ENCODE measurements at regions not wholly inside any gene's neighbourhood (a gene's known extent, or its start where the extent isn't known, plus 50 kb on each side); places are given as distances from the start of the nearest gene placed in this dataset.
"Not testable (repeated sequence)": the region's sequence is repeated elsewhere in the genome, so short reads cannot be mapped to it uniquely, and the experiment has no call there.

DNA sequence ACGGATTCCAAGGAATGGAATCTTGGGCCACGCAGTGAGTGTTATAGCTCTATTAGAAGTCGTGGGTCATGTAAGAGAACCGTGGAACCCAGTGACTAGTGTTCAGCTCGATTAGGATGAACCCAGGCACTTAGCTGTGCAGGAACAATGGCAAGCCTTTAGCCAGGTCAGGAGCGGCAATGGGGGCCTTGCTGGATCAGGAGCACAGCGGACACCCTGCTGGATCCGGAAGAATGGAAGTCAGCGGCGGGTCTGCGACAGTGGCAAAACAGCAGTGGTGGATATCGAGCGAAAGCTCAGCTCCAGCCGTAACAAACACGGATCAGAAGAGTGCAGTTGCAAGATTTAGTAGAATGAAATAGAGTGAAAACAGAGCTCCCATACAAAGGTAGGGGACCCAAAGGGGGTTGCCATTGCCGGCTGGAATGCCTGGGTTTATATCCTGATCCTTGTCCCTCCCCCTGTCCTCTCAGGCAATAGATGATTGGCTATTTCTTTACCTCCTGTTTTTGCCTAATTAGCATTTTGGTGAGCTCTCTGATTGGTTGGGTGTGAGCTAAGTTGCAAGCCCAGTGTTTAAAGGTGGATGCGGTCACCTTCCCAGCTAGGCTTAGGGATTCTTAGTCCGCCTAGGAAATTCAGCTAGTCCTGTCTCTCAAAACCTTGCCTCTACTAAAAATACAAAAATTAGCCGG is 618.3 kb upstream of the CBLB start:
- not testable (repeated sequence) for DNase-seq

DNA sequence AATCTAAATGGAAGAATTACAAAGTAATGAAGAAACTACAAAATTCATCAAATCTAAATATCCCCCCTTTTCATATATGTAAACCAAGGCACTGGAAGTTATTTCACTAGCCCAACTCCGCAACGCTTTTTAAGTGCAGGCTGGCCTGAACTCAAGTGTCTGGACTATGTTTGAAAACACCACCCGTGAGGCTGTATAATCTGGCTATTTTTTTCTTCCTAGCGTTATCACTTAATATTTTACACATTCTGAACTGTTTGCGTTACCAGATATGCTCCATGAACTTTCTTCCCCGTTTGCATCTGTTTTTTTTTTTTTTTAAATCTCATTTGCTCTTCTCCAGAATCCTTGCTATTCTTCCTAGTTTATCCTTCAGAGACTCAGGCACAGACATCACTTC is 619.5 kb upstream of the CBLB start:
- no peak for DNase-seq

DNA sequence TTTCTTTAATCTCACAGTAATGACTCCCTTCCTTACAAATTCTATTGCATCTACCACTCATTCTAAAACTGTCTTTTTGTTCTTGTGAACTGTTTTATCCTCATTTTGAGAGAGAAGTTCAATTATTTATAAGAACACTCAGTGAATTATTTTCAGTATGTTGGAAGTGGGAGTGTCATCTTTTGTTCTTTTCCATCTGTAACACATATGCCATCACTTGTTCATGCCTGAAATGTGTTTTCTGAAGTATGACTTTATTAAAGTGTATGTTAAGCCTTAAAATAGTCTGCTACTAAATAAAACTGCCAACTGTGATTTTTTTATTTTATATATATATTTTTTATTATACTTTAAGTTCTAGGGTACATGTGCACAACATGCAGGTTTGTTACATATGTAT is 623.0 kb upstream of the CBLB start:
- DNase-seq: no peak

DNA sequence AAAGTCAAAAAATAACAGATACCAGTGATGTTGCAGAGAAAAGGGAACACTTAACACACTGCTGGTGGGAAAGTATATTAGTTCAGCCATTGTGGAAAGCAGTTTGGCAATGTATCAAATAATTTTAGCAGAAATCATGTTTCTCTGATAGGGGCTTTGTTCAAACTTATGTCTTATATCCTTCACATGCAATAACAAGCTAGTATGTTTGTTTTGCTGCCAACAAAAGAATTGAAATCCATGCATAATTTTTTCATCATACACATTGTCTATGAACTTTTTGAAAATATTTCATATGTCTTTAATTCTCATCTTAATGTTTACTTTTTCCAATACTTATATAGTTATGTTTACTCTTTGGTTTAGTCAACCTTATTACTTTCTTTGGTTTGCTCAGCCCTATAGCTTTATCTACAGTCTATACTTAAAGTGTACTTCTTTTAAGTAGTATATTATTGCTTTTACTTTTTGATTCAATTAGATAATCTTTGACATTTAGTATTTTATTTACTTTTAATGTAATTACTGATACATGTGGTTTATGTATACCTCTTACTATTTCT is 639.6 kb upstream of the CBLB start:
- no peak for DNase-seq

DNA sequence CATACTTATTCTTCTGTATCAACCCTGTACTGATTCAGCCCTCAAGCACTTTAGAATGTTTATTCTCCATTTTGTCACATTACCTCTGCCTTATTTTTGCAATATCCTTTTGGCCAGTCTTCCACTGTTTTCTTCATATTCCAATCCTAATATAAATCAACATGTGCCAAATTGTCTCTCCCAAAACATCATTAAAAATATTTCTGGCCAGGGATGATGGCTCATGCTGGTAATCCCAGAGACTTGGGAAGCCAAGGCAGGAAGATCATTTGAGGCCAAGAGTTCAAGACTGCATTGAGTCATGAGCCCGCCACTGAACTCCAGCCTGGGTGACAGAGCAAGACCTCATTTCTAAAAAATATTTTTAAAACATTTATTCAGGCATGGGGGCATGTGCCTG is 641.4 kb upstream of the CBLB start:
- DNase-seq: no peak

DNA sequence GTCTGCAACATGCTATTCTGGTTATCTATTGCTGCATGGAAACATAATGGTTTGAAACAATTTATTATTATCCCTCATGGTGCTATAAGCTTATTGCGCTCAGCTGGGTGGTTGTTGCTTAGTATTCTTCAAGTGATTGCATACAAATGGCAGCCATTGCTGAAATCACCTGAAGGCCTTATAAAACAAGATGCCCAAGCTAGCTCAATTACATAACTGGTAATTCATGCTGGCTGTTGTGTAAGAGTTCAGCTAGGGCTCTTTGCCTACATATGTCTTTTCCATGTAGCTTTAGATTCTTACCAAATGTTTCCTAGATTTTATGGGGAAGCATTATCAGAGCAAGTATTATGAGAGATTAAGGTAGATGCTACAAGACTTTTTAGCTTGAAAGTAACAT is 644.0 kb upstream of the CBLB start:
- DNase-seq: no peak

DNA sequence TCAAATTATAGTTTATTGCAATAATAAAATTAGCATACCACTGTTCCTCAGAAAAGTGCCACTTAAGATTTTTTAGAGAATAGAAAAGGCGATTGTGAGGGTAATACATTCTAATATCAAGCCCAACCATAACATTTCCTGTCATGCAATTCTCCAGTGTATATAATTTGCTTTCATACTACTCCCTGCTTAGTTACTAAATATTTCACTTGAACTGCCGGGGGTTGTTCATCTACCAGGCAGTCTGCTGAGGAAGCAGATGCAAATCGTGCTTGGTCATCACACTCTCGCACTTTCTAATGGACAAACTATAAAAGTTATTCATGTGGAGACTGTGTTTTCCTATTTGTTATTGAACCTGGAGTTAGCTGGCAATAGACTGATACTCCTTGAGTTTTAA is 645.6 kb upstream of the CBLB start:
- no peak for DNase-seq

- DNase-seq: no peak
Measured at GRCh38 chr3:106518516-106518915, 649.7 kb upstream of the CBLB start.

DNA sequence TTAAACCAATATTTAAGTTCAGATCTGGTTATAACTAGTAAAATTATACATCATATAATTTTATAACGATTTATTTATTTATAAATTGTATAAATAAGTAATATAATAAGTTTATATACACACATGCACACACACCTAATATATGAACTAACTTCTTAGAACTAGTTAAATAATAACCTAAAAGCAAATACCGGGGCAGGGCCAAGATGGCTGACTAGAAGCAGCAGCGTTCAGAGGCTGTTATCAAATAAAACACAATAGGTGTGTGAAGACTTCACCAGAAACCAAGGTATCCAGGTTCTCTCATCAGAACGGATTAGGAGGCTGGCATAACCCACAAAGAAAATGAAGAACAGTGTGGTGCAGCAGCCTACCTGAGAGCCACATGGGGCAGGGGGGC is 653.6 kb upstream of the CBLB start:
- no peak for DNase-seq

- DNase-seq: no peak
Measured at GRCh38 chr3:106528932-106529331, 660.1 kb upstream of the CBLB start.

GRCh38 chr3:106529738-106530137 is 660.9 kb upstream of the CBLB start:
- no peak for DNase-seq

GRCh38 chr3:106530367-106530766 is 661.6 kb upstream of the CBLB start:
- DNase-seq: no peak

DNA sequence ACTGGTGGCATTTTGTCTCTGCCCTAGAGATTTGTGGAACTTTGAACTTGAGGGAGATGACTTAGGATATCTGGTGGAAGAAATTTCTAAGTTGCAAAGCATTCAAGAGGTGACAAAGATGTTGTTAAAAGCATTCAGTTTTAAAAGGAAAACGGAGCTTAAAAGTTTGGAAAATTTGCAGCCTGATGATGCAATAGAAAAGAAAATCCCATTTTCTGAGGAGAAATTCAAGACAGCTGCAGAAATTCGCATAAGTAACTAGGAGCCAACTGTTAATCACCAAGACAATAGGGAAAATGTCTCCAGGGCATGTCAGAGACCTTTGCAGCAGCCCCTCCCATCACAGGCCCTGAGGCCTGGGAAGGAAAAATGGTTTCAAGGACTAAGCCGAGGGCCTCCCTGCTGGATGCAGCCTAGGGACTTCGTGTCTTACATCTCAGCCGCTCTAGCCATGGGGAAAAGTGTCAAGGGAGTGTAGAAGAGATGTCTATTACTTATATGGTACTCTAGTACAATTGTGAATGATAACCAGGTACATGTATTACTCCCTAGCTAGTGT is 663.0 kb upstream of the CBLB start:
- not testable (repeated sequence) for DNase-seq

- no peak for DNase-seq
Measured at GRCh38 chr3:106533093-106533787, 664.4 kb upstream of the CBLB start.

- no peak for DNase-seq
Measured at GRCh38 chr3:106533788-106534160, 665.0 kb upstream of the CBLB start.

DNA sequence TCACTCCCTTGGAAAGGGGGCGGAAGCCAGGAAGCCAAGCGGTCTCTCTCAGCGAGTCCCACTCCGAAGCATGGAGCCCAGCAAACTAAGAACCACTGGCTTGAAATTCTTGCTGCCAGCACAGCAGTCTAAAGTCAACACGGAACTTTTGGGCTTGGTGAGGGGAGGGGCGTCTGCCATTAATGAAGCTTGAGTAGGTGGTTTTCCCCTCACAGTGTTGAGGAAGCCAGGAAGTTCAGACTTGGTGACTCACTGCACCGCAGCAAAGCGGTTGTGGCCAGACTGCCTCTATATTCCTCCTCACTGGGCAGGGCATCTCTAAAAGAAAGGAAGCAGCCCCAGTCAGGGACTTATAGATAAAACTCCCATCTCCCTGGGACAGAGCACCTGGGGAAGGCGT is 665.4 kb upstream of the CBLB start:
- DNase-seq: no peak

GRCh38 chr3:106540743-106541142 is 671.9 kb upstream of the CBLB start:
- DNase-seq: no peak

DNA sequence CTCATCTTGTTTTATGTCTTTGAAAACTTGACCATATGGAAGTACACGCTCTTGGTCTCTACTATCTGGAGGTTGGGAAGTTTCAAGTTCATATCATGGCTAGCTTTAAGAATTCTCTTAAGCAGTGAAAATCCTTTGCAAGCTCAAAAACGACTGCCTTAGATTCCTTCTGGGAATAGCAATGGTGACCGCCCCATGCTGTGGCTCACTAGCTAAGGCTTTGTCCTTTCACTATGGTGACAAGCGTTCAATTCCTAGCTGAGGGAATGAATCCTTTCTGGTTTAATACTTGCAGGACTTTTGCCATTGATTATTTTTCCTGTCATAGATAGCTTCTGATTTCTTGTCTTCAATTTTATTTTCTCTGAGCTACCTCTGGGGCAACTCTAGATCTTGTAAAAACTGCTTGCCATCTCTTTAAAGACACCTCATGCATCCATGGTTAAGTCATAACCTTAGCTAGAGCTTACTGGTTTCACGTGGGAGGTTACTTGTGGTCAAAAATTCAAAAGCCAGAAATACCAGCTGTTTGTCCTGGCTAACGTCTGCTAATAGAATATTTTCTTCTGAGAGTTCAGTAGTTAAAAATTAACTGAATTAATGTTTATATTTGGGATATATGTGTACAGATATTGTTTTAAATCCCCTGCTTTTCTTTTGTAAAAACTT is 673.4 kb upstream of the CBLB start:
- DNase-seq: no peak

GRCh38 chr3:106552351-106553043 is 683.7 kb upstream of the CBLB start:
- no peak for DNase-seq

DNA sequence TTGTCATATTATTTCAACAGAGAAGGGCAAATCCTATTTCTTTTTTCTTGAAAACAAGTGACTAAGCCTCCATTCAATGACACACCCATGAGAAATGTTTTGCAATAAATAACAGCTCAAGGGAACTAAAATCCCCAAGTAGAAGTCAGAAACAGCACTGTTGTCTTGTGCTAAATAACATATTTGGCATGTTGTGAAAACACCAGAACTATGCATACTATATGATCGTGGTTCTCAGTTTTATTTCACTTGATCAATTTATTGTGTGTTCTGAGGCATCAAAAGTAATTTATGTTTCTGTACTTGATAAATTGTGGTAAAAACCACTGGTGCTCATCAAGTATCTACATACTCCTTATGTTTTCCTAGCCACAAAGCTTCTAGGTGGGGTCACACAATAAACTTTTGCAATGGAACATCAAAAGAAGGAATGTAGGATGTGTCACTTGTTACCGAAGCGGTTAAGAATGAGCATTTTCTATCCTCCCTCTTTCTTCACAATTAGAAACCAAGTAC is 691.7 kb upstream of the CBLB start:
- no peak for DNase-seq

DNA sequence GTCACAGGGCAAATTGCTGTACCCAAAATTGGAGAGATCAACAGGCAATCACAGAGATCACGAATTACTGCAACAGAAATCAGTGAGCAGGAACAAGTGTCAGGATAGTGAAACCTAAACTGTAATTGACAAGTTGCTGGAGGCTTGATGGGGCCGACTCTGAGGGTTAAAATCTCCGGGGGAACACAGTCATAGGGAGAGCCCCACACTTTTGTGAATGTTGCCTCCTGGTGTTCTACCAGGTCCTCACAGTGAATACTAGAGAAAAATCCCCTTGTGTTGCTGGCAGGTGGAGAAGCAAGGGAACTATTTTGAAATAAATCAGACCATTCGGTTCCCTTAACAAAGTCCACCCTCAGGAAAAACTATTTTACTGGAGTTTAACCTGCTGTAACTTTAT is 697.5 kb upstream of the CBLB start:
- no peak for DNase-seq

GRCh38 chr3:106570426-106570825 is 701.6 kb upstream of the CBLB start:
- no peak for DNase-seq

- DNase-seq: no peak
Measured at GRCh38 chr3:106573605-106574004, 704.8 kb upstream of the CBLB start.
